CD4-positive, alpha-beta T cell treated with Interleukin-1 beta for 1 hour (primary cell): ENCODE measurements at regions not wholly inside any gene's neighbourhood (a gene's known extent, or its start where the extent isn't known, plus 50 kb on each side); places are given as distances from the start of the nearest gene placed in this dataset.
"Not testable (repeated sequence)": the region's sequence is repeated elsewhere in the genome, so short reads cannot be mapped to it uniquely, and the experiment has no call there.

Experiments used
- DNase-seq, 2 donors: peaks; one replicate each; pipeline ENCODE4 v3.0.0-alpha.2; 2020 to 2022

DNA sequence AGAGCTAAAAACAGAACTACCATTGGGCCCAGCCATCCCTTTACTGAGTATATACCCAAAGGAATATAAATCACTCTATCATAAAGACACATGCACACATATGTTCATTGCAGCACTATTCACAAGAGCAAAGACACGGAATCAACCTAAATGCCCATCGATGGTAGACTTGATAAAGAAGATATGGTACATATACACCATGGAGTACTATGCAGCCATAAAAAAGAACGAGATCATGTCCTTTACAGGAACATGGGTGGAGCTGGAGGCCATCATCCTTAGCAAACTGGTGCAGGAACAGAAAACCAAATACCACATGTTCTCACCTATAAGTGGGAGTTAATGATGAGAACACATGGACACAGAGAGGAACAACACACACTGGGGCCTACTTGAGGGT, 227.1 kb upstream of the RBBP8 start:
- not testable (repeated sequence) for DNase-seq

DNA sequence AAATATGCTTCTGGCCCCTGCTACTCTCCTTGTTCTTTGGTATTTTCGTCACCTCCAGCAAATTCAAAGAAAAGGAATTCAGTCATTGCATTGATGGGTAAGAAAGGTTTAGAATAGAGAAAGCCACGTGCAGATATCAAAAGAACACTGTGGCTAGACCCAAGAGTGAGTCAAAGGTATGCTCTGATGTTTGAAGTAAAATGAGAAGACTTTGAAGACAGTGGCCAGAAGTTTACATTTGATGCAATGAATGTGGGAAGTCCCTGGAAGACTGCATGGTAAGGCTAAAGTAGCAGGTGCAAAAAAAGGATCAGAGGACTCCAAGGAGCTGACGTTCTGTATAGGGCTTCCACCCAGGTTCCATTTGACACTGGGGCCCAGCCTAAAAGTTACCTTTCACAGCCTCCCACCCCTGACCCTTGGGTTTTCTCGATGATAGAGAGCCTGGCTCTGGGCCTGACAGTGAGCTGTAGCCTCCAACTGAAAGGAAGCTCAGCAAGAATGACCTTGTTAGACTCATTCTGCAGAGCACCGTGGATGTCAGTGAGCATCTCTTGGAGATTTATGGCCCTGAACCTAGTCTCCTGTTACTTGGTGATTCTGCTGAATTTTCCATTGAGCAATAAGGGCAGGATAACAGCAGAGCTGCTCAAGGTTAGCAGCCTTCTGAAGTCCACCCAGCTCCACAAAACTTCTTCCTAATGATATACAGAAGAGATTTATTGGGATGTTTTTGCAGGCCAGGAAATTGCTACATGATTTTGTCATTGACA, 223.7 kb upstream of the RBBP8 start:
- DNase-seq, result no peak

DNA sequence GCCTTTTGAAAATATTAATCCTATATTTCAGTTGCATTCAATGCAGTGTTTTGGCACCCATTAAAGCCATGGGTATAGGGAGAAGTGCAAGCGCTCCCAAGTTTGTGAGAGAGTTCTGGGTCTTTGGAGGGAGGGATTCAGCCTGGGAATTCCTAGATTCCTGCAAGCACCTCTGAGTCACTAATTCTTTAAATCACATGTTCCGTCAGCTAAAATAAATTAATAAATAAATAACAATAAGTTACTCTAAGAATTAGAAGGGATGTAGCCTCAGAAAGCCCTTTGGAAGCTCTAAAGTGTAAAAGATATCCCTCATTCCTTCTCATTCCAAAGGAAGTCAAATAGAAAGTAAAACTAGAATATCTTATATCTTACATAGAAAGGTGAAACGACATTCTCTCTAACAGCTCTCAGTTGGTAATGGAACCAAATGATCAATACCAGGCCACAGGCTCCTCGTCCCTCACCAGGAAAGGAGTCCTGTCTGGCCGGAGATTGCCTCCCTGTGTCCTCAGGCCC, 222.4 kb upstream of the RBBP8 start:
- no peak for DNase-seq

DNA sequence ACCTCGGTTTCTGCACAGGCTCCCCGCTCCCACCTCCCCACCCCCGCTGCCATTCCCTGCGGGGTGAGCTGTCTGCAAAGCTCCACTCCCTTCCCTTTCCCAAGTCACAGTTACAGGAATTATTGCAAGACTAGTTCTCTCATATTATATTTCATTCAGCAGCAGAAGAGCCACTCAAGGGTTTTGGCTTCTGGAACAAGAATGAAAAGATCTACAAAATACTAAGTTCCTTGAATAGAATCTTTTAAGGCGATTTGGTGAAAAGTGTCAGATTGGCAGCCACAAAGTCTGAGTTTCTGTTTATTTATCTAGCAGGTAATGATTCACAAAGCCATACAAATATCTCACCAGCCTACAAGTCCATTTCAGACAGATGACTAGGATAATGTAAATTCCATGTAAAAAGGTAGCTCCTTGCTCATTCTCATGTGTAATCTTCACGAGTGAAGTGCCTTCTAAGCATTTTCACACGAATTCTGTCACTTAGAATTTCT, 221.9 kb upstream of the RBBP8 start:
- DNase-seq, result no peak

DNA sequence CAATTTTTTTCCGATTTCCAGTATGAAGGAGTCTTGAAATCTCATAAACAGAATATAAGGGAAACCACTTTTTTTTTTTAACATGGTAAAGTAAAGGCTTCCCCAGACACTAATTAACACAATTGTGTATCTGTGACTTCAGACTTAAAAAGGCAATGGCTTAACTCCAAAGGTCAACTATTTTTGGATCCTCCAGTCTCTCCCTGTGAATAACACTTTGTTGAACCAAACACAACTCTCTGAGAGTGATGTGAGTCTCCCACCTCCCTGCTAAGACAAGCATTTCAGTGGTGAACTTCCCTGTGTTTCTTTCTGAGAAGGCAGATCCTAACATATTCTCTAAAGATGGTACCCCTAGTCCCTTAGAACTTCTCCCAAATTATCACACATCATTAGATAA, 219.6 kb upstream of the RBBP8 start:
- no peak for DNase-seq

DNA sequence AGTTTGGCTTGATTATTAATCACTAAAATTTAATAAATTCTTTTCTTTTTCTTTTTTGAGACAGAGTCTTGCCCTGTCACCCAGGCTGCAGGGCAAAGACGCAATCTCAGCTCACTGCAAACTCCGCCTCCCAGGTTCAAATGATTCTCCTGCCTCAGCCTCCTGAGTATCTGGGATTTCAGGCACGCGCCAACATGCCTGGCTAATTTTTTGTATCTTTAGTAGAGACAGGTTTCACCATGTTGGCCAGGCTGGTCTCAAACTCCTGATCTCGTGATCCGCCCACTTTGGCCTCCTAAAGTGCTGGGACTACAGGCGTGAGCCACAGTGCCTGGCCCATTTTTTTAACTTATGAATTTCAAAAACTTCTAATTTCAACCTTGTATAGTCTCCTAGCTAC, 215.6 kb upstream of the RBBP8 start:
- DNase-seq, result not testable (repeated sequence)

DNA sequence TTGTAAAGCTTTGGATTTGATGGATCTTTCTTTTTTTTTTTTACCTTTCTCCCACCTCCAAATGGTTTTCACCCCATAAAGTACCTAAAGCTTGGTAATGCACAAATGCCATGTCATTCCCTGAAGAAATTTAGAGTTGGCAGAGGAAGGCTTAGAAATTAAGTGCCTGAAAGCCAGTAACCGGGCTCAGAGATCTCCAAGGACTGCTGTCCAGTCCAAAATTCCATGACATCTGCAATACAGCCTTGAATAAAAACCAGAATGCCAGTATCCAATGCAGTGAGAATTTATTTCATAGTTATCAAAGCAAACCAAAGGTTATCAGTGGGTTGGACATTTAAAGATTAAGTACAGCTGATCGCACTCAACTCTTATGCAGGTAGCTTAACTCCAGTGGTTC, 209.9 kb upstream of the RBBP8 start:
- DNase-seq, result no peak

DNA sequence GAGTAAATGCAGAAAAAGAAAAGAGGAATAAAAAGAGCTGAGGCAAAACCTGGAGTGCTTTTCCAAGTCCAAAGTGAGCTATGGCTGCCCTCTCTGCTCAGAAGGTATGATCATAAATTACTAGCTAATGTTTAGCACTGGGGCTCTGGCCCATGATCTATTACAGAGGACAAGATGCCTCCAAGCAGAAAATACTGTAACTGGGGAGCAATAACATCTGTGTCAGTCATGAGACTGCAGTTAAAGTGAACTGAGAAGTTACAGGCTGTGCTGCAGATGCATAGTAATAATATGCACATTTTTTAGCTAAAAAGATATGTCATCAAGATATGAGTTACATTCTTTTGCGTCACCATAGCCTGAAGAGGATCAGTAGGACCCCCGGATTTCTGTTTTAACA, 209.4 kb upstream of the RBBP8 start:
- DNase-seq, result no peak

DNA sequence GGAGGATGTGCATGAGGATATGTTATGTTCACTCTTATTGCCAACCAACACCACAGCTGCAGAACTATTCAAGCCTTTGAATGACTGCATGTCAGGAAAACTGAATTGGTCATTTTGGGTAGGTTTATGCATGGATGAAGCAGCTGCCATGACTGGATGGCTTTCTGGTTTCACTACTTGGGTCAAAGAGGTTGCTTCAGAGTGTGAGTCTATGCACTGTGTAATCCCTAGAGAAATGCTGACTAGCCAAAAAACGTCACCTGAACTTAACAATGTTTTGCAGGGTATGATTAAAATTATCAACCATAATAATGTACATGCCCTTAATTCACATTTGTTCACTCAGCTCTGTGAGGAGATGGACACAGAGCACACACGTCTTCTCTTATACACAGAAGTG, 206.7 kb upstream of the RBBP8 start:
- no peak for DNase-seq

DNA sequence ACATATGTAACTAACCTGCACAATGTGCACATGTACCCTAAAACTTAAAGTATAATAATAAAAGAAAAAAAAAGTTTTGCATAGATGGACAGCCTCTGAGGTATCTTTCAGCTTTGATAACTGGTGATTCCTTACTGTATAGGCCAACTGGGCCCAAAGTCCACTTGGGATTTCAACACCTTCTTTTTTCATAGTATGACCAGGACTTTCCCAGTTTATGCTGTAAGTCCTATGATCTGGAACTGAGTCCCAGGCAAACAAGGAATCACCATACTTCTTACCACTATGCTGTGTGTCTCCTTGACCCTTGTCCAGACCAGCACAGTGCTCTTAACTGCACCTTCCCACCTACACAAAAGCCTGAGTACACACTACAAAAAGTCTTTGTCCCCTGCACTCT, 205.1 kb upstream of the RBBP8 start:
- DNase-seq, result no peak

DNA sequence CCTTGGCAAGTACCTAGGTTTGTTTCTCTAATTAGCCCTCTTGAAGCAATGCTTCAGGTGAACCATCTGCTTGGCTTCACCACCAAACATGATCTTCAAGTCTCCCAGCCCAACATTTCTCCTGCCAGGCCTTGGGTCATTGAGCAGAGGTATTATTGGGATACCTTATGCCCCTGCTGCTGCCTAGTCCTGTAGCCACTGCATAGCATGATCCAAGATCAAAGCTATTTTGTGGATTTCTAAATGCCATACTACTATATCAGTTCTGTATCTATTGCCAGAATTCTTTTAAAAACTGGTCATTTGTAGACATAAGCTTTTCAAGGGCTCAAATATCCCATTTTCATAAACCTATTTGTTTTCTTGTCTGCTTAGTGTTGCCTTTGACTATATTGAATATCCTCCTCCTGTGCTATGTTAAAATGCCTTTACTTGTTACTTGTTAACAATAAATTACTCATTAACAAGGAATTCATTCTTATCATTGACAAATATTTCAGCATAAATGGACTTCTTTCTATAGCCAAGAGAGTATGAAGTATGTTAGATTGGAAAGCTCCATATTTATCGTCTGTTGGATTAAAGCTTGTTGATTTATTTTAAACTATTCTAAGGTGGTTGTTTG, 204.5 kb upstream of the RBBP8 start:
- no peak for DNase-seq

DNA sequence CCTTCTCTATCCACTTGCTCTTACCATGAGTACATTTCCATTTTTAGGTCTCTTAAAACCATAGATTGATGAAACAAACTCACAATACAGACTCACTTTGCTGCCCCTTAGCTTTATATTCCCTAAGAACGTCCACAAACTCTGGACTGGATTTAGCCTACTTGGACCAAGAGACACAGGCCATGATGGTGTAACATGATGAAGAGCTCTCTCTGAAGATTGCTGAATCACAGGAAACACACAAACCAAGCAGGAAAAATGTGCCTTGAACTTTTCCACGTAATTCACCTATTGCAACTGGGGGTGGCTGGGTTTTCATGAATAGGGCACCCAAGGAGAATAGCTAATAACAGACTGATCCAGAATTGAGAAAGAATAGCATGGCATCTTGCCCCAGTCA, 201.7 kb upstream of the RBBP8 start:
- DNase-seq, result no peak

DNA sequence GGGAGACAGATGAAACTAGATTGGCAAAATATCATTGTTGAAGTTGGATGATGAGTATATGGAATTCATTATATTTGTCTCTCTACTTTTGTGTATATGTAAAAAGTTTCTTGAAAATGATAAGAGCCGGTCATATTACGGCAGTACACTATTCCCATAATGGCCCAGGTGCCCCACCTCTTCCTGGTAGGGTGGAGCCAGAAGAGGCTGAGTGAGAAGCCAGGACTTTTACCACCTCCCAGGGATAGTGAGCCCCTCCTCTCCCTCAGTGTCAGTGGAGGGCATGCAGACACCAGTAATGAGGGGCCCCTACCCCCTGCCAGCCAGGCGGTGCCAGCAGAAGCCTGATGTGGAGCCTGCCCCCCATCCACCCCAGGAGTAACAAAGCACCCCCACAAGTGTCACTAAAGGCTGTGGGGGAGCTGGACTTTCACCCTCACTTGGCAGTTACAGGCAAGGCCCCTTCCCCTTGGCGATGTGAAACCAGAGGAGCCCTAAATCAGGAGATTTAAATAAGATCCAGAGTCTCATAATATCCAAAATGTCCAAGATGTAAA, 198.9 kb upstream of the RBBP8 start:
- DNase-seq, result no peak

DNA sequence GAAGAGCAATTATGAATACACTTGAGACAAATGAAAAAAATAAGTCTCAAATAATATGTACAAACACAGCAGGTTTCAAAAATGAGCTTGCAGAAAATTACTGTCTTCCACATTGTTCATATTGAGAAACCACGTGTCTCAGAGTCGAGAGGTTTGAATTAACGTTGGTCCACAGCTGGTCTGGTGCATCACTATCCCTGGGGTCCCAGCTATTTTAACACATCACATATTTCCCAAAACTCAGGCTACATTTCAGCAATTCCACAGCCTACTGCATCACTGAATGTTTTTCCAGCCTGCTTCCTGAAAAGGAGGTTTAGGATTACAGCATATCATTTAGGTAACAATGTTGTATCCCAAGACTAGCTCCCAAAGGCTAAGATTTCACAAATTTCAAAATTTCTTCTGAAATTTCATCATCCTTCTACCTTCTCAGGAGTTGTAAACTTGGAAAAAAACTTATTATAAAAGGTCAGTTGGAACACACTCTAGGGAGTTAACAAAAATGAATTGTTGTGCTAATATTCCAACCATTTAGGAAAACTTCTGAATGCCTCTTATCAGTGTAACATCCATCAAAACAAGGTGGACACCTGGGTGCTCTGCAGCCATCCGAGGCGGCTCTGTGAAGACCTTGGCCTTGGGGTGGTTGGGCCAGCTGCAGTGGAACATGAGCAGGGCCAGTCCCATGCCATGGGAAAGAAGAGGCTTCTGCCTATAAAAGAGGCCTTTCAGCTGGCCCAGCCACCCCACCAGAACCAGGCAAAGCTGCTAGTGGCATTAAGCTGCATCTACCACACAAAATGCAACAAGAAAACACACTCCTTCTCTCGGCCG, 198.1 kb upstream of the RBBP8 start:
- DNase-seq, result no peak

DNA sequence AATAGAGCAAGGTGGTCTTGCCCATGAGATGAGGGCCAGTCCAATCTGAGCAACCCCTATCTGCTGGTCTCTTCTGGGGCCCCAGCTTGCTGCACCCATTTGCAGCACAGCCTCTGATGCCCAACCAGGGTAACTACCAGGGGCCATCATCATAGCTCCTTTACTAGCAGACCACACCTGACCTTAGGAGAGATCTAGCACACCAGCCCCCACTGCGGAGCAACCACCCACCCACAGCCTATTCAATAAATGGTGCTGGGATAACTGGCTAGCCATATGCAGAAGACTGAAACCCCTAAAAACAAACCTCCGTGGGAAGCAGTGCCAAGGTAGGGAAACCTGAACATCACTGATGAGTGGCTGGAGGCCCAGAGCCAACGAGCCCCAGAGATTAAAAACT, 196.1 kb upstream of the RBBP8 start:
- DNase-seq, result no peak

DNA sequence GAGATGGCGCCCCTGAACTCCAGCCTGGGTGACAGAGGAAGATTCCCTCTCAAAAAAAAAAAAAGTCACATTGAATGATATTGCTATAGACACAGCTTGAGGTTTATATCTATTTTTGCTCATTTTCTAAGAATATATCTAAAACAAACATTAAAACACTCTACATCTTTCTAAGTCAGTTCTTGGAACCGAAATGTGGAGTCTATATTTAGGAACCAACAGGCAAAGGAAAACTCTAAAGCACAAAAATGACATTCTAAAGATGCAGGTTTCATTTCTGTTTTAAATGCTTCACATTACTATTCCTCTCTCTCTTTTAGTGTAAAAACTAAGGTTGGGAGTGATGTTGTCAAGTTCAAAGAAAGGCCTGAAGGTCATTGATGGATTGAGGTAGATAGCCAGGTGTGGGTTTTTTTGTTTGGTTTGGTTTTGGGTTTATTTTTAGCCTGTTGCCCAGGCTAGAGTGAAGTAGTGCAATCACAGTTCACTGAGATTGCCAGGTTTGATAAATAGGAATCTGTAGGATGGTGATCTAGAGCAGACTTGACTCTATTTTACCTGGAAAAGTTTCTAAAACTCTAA, 194.0 kb upstream of the RBBP8 start:
- no peak for DNase-seq

DNA sequence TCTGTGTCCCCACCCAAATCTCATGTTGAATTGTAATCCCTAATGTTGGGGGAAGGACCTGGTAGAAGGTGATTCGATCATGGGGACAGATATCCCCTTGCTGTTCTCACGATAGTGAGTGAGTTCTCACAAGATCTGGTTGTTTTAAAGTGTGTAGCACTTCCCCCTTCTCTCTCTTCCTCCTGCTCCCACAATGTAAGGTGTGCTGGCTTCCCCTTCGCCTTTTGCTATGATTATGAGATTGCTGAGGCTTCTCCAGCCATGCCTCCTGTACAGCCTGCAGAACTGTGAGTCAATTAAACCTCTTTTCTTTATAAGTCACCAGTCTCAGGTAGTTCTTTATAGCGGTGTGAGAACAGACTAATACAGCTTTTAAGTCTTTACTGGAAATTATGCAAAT, 193.3 kb upstream of the RBBP8 start:
- DNase-seq, result no peak

DNA sequence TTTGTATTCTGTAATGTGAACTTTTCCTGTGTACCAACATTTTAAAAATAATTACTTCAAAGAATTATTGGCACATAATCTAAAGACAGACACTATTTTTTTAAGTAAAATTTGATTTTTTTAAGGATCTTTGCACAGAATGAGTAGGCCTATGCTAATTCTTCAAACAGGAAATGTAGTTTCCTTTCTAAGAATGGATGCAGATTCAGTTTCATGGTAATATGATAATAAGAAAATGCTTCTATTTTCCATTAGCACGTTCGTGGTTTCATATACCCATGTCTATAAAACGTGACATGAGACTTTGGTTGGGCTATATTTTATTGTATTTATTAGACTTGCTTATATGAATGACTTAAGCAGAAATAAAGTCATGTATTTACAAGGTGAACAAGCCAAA, 191.8 kb upstream of the RBBP8 start:
- DNase-seq, result no peak

DNA sequence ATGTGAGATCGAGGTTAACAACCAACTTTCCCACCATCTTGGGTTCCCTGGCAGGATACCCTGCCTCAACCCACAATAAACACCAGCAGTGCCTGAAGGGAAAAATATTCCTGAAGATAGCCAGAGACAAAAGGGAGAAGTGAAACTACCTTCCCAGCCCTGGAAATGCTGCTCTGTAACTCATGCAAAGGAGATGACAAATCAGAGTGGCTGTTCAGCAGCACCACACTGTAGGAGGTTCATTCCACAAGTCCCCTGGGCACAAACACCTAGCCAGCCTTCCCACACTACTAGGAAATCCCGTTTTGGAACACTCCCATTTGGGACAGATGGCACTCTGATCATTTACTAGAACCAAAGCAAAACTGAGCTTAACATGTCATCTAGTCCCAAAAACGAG, 190.7 kb upstream of the RBBP8 start:
- no peak for DNase-seq

DNA sequence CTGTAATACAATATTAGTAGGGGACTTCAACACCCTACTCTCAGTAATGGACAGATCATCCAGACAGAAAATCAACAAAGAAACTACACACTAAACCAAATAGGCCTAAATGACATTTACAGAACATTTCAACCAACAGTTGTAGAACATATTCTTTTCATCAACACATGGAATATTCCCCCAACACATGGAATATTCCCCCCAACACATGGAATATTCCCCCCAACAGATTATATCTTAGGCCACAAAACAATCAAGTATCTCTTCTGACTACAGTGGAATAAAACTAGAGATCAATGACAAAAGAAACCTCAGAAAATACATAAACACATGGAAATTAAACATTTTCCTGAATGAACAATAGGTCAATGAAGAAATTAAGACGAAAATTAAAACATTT, 187.2 kb upstream of the RBBP8 start:
- no peak for DNase-seq

DNA sequence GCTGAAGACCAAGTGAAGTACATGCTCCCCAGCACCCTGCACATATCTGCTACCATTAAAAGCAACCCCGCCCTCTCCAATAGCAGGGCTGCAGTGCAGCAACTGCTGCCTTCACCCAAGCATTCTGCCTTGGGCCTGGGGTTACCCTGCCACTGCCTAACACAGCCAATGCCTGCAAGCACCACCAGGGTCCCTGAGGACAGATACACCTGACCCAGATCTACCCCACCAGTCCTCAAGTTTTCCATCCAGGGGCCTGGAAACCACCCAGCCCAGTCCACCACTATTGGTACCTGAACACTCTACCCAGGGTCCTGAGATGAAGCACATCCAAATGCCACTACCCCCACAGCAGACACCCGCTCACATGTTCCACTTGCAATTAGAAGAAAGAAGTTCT, 181.1 kb upstream of the RBBP8 start:
- no peak for DNase-seq

DNA sequence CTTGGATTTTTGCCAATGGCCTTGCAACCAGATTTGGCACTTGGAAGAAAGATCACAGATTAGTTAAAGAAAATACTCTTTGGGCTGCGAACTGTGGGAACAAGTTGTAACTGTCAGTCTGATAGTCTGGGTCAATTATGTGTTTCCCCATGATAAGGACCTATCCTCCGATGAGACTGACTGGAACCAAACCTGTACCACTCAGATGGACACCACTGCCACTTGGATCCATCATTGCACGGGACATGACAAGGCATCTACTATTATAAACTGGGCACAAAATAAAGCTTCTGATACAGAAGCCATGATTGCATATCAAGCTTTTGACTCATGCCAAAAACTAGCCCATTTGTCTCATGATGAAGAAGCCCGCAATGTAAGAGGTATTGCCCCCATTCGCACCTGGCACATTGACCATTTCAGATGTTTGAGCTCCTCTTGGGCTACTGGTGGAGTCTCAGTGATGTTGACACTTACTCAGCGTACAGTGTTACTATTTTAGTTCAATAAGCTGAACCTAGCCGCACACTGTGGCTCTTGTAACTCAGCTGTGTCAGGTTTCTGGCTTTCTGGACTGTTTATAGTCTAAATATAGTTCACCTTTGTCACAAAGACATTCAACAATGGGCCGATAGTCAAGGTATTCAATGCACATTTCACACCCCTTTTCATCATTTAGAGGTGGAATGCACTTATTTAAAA, 179.8 kb upstream of the RBBP8 start:
- no peak for DNase-seq
